A673 (cell line): ENCODE measurements at regions not wholly inside any gene's neighbourhood (a gene's known extent, or its start where the extent isn't known, plus 50 kb on each side); places are given as distances from the start of the nearest gene placed in this dataset.
"Not testable (repeated sequence)": the region's sequence is repeated elsewhere in the genome, so short reads cannot be mapped to it uniquely, and the experiment has no call there.

Experiments used
- BruUV-seq: library from RNA; stranded (reverse); fragments of 400-500 nt; replicated peaks from 2 replicates; lab custom pipeline; 2021; lab: Mats Ljungman, UMichigan
- CTCF ChIA-PET: fragments of 300-600 bp; sonication (Branson Sonifier 250); formaldehyde crosslinking; loops from one replicate; lab custom pipeline; 2022; ENCODE audit warnings: antibody characterized with exemption; lab: Charles Lee
- POLR2A ChIA-PET: fragments of 300-600 bp; sonication (Branson Sonifier 250); formaldehyde crosslinking; loops from one replicate; lab custom pipeline; 2022; ENCODE audit warnings: antibody characterized with exemption; ENCODE audit not compliant: low non-redundant PET; lab: Charles Lee
- DNase-seq: peaks from one replicate; pipeline ENCODE4 v3.0.0-alpha.2; 2015; ENCODE audit warnings: low spot score
- H3K27ac ChIP-seq: fragments of 200-600 bp; sonication (generic); 2 replicates; pipeline ENCODE4 v1.5.1; 2016; ENCODE audit warnings: mixed run types, low read depth, mild to moderate bottlenecking, mixed read lengths, antibody characterized with exemption, low read length; ENCODE audit not compliant: poor library complexity, severe bottlenecking
- H3K27me3 ChIP-seq: fragments of 200-600 bp; sonication (generic); replicated peaks from 2 replicates; pipeline ENCODE4 v1.6.1; 2017; ENCODE audit warnings: mixed run types, low read depth, mild to moderate bottlenecking, mixed read lengths, antibody characterized with exemption, low read length; ENCODE audit not compliant: insufficient read depth, poor library complexity
- H3K36me3 ChIP-seq: fragments of 200-600 bp; sonication (generic); 2 replicates; pipeline ENCODE4 v1.6.1; 2016; ENCODE audit warnings: mixed run types, mild to moderate bottlenecking, mixed read lengths, antibody characterized with exemption, low read length; ENCODE audit not compliant: insufficient read depth, poor library complexity, severe bottlenecking
- H3K4me1 ChIP-seq: fragments of 200-600 bp; sonication (generic); 2 replicates; pipeline ENCODE4 v1.6.1; 2017; ENCODE audit warnings: mixed run types, mild to moderate bottlenecking, mixed read lengths, antibody characterized with exemption, low read length; ENCODE audit not compliant: insufficient read depth, poor library complexity, severe bottlenecking
- H3K4me3 ChIP-seq: fragments of 200-600 bp; sonication (generic); 2 replicates; pipeline ENCODE4 v1.5.1; 2016; ENCODE audit warnings: low read depth, mixed run types, mild to moderate bottlenecking, mixed read lengths, low read length; ENCODE audit not compliant: poor library complexity, severe bottlenecking
- H3K9me3 ChIP-seq: fragments of 200-600 bp; sonication (generic); 2 replicates; pipeline ENCODE4 v1.6.1; 2016; ENCODE audit warnings: mixed run types, low read depth, mild to moderate bottlenecking, mixed read lengths, antibody characterized with exemption, low read length; ENCODE audit not compliant: poor library complexity, severe bottlenecking
- CTCF ChIP-seq: fragments of 300-800, 200-600 bp; sonication (generic); conservative IDR thresholded peaks from 2 replicates; pipeline ENCODE4 v1.5.1; 2017; ENCODE audit warnings: low read depth, mild to moderate bottlenecking, antibody characterized with exemption, low read length, moderate library complexity, mixed read lengths
- EZH2 ChIP-seq: fragments of 200-600 bp; sonication (generic); IDR thresholded peaks from 2 replicates; pipeline ENCODE4 v1.6.1; 2017; ENCODE audit warnings: borderline replicate concordance, low read depth, mild to moderate bottlenecking, mixed read lengths, antibody characterized with exemption, low read length; ENCODE audit not compliant: poor library complexity, severe bottlenecking
- intact Hi-C: fragments of 100-400 bp; cut with micrococcal nuclease; formaldehyde crosslinking; loops from one replicate; pipeline ENCODE4 v1.10.0; 2022; ENCODE audit not compliant: unreplicated experiment

GRCh38 chr4:13698296-13698695 is 70.8 kb upstream of the BOD1L1 start:
- no peaks in the 10 kb centered on the region for H3K27me3 ChIP-seq
- CTCF ChIA-PET = no interaction called here
- TF ChIP-seq EZH2 (no peak), CTCF (no peak)
- no peak overlapping the region for H3K4me3 ChIP-seq
- no peaks in the 10 kb centered on the region for H3K4me1 ChIP-seq
- no TSS peak for BruUV-seq
- POLR2A ChIA-PET = no interaction called here
- no peak for DNase-seq
- intact Hi-C loops = no loop called here
- H3K36me3 ChIP-seq = no peaks in the 10 kb centered on the region
- H3K9me3 ChIP-seq = no peaks in the 10 kb centered on the region
- H3K27ac ChIP-seq = no peak overlapping the region

- TF ChIP-seq CTCF (no peak), EZH2 (no peak)
- H3K36me3 ChIP-seq = no peaks in the 10 kb centered on the region
- H3K9me3 ChIP-seq = no peaks in the 10 kb centered on the region
- no peak overlapping the region for H3K27ac ChIP-seq
- H3K27me3 ChIP-seq = no peaks in the 10 kb centered on the region
- H3K4me3 ChIP-seq = no peak overlapping the region
- H3K4me1 ChIP-seq = no peaks in the 10 kb centered on the region
- CTCF ChIA-PET = no interaction called here
- no peak for DNase-seq
- intact Hi-C loops = no loop called here
- BruUV-seq = no TSS peak
- POLR2A ChIA-PET = no interaction called here
Measured at GRCh38 chr4:13700021-13700857, 72.7 kb upstream of the BOD1L1 start.

- H3K27me3 ChIP-seq, intact Hi-C loops, H3K4me1 ChIP-seq, H3K4me3 ChIP-seq, POLR2A ChIA-PET, BruUV-seq, H3K9me3 ChIP-seq, H3K27ac ChIP-seq, H3K36me3 ChIP-seq, CTCF ChIA-PET, DNase-seq: not testable (repeated sequence)
Measured at GRCh38 chr4:13700858-13701140, 73.3 kb upstream of the BOD1L1 start.

- ChIA-PET CTCF (no interaction called here), POLR2A (no interaction called here)
- Histone ChIP-seq H3K36me3 (no peaks in the 10 kb centered on the region), H3K27me3 (no peaks in the 10 kb centered on the region), H3K4me3 (no peak overlapping the region), H3K4me1 (no peaks in the 10 kb centered on the region), H3K27ac (no peak overlapping the region), H3K9me3 (no peaks in the 10 kb centered on the region)
- no TSS peak for BruUV-seq
- TF ChIP-seq CTCF (no peak), EZH2 (no peak)
- DNase-seq = no peak
- intact Hi-C loops = no loop called here
Measured at GRCh38 chr4:13701937-13702446, 74.5 kb upstream of the BOD1L1 start.
